ENCODE measurements at regions not wholly inside any gene's neighbourhood (a gene's known extent, or its start where the extent isn't known, plus 50 kb on each side); places are given as distances from the start of the nearest gene placed in this dataset.
"Not testable (repeated sequence)": the region's sequence is repeated elsewhere in the genome, so short reads cannot be mapped to it uniquely, and the experiment has no call there.

GRCh38 chr7:56219017-56219416, 102.8 kb upstream of the NUPR2 start:
- DNase-seq (ENCODE audit: low read depth in 2 of 2) = no peak

- no peak for DNase-seq (ENCODE audit: low read depth in 2 of 2)
These were observed 102.3 kb upstream of the NUPR2 start for GRCh38 chr7:56218510-56218909.

- DNase-seq (ENCODE audit: low read depth in 2 of 2) = no peak
These were observed 97.4 kb upstream of the NUPR2 start for GRCh38 chr7:56213574-56213973.

DNA sequence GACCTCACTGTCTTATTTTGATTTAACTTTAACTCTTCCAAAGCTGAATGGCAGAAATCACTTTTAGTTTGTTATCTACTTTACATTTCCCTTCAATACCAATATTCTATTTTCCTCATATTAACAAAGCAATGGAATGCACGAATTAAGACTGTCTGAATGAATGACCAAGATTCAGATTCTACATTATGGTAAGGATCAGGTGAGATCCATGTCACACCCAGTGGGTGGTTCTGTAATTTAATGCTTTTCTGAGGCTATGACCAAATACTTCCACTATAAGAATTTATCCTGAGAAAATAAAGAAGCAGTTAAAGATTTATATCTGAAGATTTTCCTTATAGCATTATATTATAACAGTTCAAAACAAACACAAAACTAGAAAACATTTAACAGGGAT, 90.2 kb upstream of the NUPR2 start:
- no peak for DNase-seq (ENCODE audit: low read depth in 2 of 2)

DNA sequence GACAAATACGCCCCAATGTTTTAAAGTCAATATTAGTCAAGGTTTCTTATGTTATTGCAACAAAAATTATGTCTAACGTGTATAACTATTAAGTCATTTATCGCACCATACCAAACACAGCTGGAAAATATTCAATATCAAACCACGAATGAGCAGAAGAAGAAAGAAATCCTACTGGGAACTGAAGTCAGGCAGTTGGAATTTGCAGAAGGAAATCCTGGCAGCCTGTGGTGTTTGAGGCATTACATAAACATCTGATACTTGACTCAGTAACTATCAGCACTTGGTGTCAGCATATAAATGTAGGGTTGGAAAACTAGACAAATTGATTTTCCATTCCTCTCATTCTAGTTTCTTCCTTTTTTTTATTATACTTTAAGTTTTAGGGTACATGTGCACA, 83.4 kb upstream of the NUPR2 start:
- DNase-seq (ENCODE audit: low read depth in 2 of 2) = no peak

DNA sequence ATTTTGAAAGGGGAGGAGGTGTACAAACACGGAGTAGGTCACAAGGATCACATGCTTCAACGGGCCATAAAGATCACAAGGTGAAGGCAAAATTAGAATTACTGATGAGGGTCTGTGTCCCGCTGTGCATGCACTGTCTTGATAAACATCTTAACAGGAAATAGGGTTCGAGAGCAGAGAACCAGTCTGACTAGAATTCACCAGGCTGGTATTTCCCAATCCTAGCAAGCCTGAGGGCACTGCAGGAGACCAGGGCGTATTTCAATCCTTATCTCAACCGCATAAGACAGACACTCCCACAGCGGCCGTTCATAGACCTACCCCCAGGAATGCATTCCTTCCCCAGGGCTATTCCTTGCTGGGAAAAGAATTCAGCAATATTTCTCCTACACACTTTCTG, 80.0 kb upstream of the NUPR2 start:
- not testable (repeated sequence) for DNase-seq (ENCODE audit: low read depth in 2 of 2)

DNA sequence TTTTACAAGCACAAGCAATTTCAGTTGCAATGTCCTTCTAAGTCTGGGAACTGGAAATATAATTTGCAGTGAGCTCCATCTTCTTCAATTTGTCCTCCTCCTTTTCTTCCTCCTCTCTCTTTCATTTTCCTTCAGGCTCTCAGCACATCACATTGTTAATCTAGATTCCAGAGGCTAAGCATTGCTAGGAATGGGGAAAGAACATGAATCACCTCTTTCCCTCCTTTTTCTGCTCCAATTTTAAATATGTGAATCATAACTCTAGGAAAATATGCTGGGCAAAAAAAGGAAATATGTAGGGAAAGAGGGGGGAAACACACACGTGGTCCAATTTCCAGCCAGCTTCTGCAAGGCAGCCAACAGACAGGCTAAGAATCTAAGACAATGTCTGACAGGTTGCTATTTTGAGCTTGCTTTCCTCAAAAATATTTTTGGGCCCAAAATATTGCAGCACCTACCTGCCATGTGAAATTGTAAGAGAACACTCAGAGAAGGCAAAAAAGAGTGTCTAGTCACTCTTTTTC, 72.7 kb upstream of the NUPR2 start:
- DNase-seq (ENCODE audit: low read depth in 2 of 2) = no peak

- no peak for DNase-seq (ENCODE audit: low read depth in 2 of 2)
These were observed 72.2 kb upstream of the NUPR2 start for GRCh38 chr7:56188376-56188775.

DNA sequence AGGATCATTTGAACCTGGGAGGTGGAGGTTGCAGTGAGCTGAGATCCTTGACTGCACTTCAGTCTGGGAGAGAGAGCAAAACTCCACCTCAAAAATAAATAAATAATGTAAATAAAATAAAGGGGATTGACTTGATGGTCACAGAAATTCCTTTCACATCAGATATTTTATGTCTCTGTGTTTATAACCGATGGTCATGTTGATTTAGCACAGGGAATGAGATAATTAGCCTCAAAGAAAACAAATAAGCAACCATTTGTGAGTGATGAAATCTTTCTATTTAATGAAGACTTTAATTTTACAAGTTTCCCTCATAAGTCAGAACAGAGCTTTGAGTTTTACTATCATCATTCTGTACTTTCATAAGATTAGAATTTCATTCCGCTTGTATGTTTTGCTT, 64.8 kb upstream of the NUPR2 start:
- no peak for DNase-seq (ENCODE audit: low read depth in 2 of 2)

DNA sequence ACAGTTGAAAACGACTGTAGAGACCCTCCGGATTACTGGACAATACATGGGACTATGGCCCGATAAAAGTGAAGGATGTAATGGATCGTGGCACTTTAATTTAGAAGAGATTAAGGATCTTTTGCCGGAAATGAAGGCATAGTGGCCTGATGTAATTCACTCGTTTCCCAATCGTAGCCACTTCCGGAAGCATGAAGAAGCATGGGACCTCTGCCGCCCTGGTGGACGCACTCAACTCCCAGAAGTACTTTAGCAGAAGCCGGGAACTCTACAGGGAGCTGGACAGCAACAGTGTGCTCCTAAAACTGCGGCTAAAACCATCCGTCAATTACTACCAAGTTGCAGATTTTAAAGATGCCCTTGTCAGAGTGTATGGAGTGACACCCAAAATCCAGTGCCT, 59.6 kb upstream of the NUPR2 start:
- DNase-seq (ENCODE audit: low read depth in 2 of 2) = no peak

DNA sequence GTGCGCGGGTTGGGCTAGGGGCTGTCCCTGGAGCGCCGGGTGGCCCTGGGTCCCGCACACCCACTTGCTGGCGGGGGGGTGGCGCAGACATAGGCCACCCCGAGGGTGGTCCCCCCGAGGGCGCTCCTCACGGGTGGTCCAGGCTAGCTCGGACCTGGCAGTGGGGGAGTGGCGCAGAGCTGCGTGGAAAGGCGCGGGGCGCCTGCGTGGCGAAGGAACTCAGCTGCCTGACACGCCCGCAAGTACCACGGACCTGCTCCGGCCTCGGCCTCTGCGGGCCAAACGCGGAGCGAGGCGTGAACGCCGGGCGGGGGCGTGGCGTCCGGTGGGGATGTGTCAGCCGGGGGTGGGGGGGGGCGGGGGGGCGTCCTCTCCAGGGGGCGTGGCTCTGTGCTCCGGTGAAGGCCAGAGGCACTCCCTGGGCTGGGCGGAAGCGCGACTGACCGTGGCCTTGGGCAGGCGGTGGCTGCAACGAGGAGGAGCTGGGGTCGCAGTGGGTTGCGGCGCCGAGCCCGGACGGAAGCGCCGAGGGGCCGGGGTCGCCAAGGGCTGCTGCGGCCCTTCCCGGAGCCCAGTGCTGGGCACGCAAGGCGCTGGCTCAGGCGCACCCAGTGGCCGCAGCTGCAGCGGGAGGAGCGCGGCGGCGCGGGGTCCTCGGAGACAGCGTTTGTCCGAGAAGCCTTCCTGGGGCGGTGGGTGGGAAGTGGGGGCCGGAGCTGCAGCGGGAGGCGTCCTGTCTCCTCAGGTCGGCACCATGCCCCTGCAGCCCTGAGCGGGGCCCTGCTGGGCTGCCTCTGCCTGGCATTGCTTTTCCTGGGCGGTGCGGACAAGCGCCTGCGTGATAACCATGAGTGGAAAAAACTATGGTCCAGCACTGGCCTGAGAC, 58.9 kb upstream of the NUPR2 start:
- DNase-seq (ENCODE audit: low read depth in 2 of 2) = no peak

- no peak for DNase-seq (ENCODE audit: low read depth in 2 of 2)
These were observed 58.2 kb upstream of the NUPR2 start for GRCh38 chr7:56174346-56174874.
